HL-60 (cell line): ENCODE measurements at regions not wholly inside any gene's neighbourhood (a gene's known extent, or its start where the extent isn't known, plus 50 kb on each side); places are given as distances from the start of the nearest gene placed in this dataset.

Source experiments
- DNase-seq, 2 experiments: peaks; one replicate each; pipeline ENCODE4 v3.0.0-alpha.2; 2010 to 2020; ENCODE audit warnings: low read depth in 1 of 2, low spot score in 1 of 2
- H3K27ac ChIP-seq: fragments of 250-450 bp; sonication (Bioruptor Pico); replicated peaks from 2 replicates; pipeline ENCODE4 v1.5.1; 2020; ENCODE audit warnings: mild to moderate bottlenecking, moderate library complexity
- H3K27me3 ChIP-seq: fragments of 250-450 bp; sonication (Bioruptor Pico); 2 replicates; pipeline ENCODE4 v1.5.1; 2021; ENCODE audit warnings: mild to moderate bottlenecking, moderate library complexity; ENCODE audit not compliant: insufficient read depth, poor library complexity, severe bottlenecking
- H3K4me3 ChIP-seq: replicated peaks from 2 replicates; pipeline ENCODE4 v1.5.1; 2011; ENCODE audit warnings: mild to moderate bottlenecking, control low read depth, low read length; ENCODE audit not compliant: insufficient read depth
- CTCF ChIP-seq: IDR thresholded peaks from one replicate; pipeline ENCODE4 v1.5.1; 2011; ENCODE audit warnings: low read length, control low read depth, inconsistent platforms; ENCODE audit not compliant: insufficient read depth
- GABPA ChIP-seq: IDR thresholded peaks from 2 replicates; pipeline ENCODE4 v1.6.1; 2012; ENCODE audit warnings: low read depth
- POLR2AphosphoS5 ChIP-seq: IDR thresholded peaks from 2 replicates; pipeline ENCODE4 v1.6.1; 2012; ENCODE audit warnings: low read depth
- REST ChIP-seq: IDR thresholded peaks from 2 replicates; pipeline ENCODE4 v1.6.1; 2012; ENCODE audit warnings: low read depth; ENCODE audit not compliant: insufficient replicate concordance
- SPI1 ChIP-seq: IDR thresholded peaks from 2 replicates; pipeline ENCODE4 v1.6.1; 2012; ENCODE audit warnings: low read depth, mild to moderate bottlenecking, borderline replicate concordance

DNA sequence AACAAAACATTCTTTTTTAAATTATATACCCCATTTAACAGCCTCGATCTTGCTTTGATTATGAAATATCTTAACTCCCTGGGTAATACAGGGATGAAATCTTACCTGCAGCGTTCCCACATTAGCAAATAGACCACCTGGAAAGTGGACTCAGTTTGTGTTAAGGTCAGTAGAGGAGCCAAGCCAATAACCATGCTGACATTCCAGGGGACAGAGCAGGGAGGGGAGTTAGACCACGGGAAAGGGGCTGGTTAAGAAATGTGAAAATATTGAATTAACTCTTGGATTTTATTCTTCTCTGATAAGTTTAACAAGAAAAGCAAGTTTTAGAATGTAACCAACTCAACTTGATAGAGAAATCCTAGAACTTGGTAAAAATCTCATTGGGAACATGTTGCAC lies 144.9 kb upstream of the CLEC14A start:
- no peak overlapping the region for H3K27ac ChIP-seq
- no peak for DNase-seq
- no peaks in the 10 kb centered on the region for H3K27me3 ChIP-seq
- H3K4me3 ChIP-seq, result no peak overlapping the region
- TF ChIP-seq CTCF, result no peak
- no peak for TF ChIP-seq POLR2AphosphoS5
- no peak for TF ChIP-seq SPI1
- TF ChIP-seq REST, result no peak
- TF ChIP-seq GABPA, result no peak

DNA sequence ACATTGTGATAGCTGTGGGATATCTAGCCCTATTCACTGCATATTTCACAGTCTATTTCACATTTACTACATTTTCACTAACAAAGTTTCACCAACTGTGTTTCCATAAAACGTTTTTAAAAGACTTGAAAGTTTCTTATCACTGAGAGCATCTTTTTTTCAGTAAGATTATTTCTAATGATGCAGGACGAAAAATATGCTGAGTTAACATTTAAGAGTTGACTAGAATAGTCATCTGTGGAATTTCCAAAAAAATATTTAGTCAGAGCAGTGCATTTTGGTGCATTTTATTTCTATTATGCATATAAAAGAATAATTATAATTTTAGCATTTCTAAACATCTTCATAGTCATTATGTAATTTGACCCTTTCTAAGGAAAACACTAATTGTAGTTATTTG lies 143.8 kb upstream of the CLEC14A start:
- TF ChIP-seq REST (no peak), GABPA (no peak), CTCF (no peak), SPI1 (no peak), POLR2AphosphoS5 (no peak)
- no peaks in the 10 kb centered on the region for H3K27me3 ChIP-seq
- no peak overlapping the region for H3K27ac ChIP-seq
- no peak overlapping the region for H3K4me3 ChIP-seq
- DNase-seq, result no peak

DNA sequence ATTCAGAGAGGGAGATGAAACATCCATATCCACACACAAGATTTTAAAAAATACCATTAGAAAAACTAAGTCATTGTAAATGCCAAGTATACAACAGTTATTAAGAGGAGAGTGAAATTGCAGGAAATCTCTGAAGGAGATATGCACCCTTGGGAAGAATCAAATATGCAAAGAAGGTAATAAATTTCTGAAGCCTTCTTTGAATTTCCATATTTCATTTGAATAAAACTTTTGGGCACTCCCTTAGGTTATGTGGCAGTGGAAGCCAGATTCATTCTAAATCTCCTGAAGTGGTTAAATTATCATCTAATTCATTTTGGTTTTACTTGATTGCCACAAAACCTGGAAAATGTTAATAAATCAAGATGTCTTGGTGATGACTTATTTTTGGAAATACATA lies 138.9 kb upstream of the CLEC14A start:
- no peak for DNase-seq
- no peak overlapping the region for H3K27ac ChIP-seq
- TF ChIP-seq SPI1 (no peak), GABPA (no peak), REST (no peak), CTCF (no peak), POLR2AphosphoS5 (no peak)
- H3K27me3 ChIP-seq, result no peaks in the 10 kb centered on the region
- no peak overlapping the region for H3K4me3 ChIP-seq
